ENCODE measurements at regions not wholly inside any gene's neighbourhood (a gene's known extent, or its start where the extent isn't known, plus 50 kb on each side); places are given as distances from the start of the nearest gene placed in this dataset.

- Mint-ChIP-seq H3K4me1 (0 out of 4 replicates have a peak, but pooled peaks cover 0 to 3% of the 10 kb centered on the region in 2 experiments), H3K9me3 (no peaks in the 10 kb centered on the region), H3K27ac (no peak overlapping the region; a peak in 1 of 7 replicates), H3K4me3 (no peak overlapping the region), H3K27me3 (ENCODE audit: low read depth) (no peaks in the 10 kb centered on the region), H3K36me3 (ENCODE audit: insufficient read depth in 1 of 3, low read depth in 3 of 3) (no peaks in the 10 kb centered on the region; a peak in 1 of 7 replicates)
- H4K91ac ChIP-seq (ENCODE audit: insufficient read length, low read depth, low read length) = no peak overlapping the region
- H2BK12ac ChIP-seq (ENCODE audit: insufficient read length, low read depth, low read length) = no peak overlapping the region
- no peak overlapping the region for H2BK20ac ChIP-seq (ENCODE audit: low read depth, low read length, poor library complexity, severe bottlenecking)
- no peak overlapping the region for H3K9ac ChIP-seq (ENCODE audit: extremely low read depth, insufficient read length, low read length)
- no peaks in the 10 kb centered on the region for H3K4me1 ChIP-seq (ENCODE audit: insufficient read depth, low read length)
- no peak overlapping the region for H3K14ac ChIP-seq (ENCODE audit: insufficient read depth, low read length)
- H3K9me3 ChIP-seq (ENCODE audit: control insufficient read depth, low read depth, low read length) = no peaks in the 10 kb centered on the region
- H2BK15ac ChIP-seq (ENCODE audit: low read depth, low read length) = no peak overlapping the region
- no peak overlapping the region for H3K18ac ChIP-seq (ENCODE audit: insufficient read length, low read depth, low read length)
- no peaks in the 10 kb centered on the region for H3K27me3 ChIP-seq (ENCODE audit: insufficient read depth, low read length)
- H3K79me1 ChIP-seq (ENCODE audit: insufficient read depth, low read depth, low read length, poor library complexity, severe bottlenecking) = no peaks in the 10 kb centered on the region
- TF ChIP-seq CTCF (conservative IDR thresholded peaks at IDR 0.05) = no peak
- no peak overlapping the region for H2BK5ac ChIP-seq (ENCODE audit: insufficient read length, low read length)
- H3K4me2 ChIP-seq (ENCODE audit: insufficient read depth, insufficient read length, low read length) = no peak overlapping the region
- H3K27ac ChIP-seq (ENCODE audit: insufficient read length, low read depth, low read length) = no peak overlapping the region
- H2AFZ ChIP-seq (ENCODE audit: low read length) = no peak overlapping the region
- no peaks in the 10 kb centered on the region for H3K23me2 ChIP-seq (ENCODE audit: insufficient read length, low read depth, low read length, poor library complexity, severe bottlenecking)
- DNase-seq = no peak
- no peak overlapping the region for H3T11ph ChIP-seq (ENCODE audit: low read length)
- no peak overlapping the region for H3K56ac ChIP-seq (ENCODE audit: insufficient read length, low read depth, low read length)
- H3K79me2 ChIP-seq (ENCODE audit: insufficient read depth, low read length) = no peaks in the 10 kb centered on the region
- H3K23ac ChIP-seq (ENCODE audit: insufficient read length, low read depth, low read length) = no peak overlapping the region
- no peak overlapping the region for H2BK120ac ChIP-seq (ENCODE audit: low read depth, low read length, poor library complexity, severe bottlenecking)
- H4K5ac ChIP-seq (ENCODE audit: insufficient read length, low read depth, low read length) = no peak overlapping the region
- H4K20me1 ChIP-seq (ENCODE audit: control insufficient read depth, insufficient read depth, insufficient read length) = no peaks in the 10 kb centered on the region
- no peak overlapping the region for H2AK5ac ChIP-seq (ENCODE audit: insufficient read length, low read length)
- H4K8ac ChIP-seq (replicated peaks; ENCODE audit: insufficient read length, low read depth, low read length) = no peak overlapping the region
- no CpG with 5 or more reads among the region's 5 CpGs for WGBS (ENCODE audit: extremely low coverage, insufficient read length, low lambda C conversion rate)
- H3K4ac ChIP-seq (ENCODE audit: low read depth, low read length) = no peak overlapping the region
Measured at GRCh38 chr4:163622379-163623035, 128.0 kb downstream of the TMA16 start.
